AG08396 (cell line): ENCODE measurements at regions not wholly inside any gene's neighbourhood (a gene's known extent, or its start where the extent isn't known, plus 50 kb on each side); places are given as distances from the start of the nearest gene placed in this dataset.
"Not testable (repeated sequence)": the region's sequence is repeated elsewhere in the genome, so short reads cannot be mapped to it uniquely, and the experiment has no call there.

Experiments
- DNase-seq: peaks from one replicate; pipeline ENCODE4 v3.0.0; 2012; ENCODE audit warnings: low spot score, mixed read lengths

DNA sequence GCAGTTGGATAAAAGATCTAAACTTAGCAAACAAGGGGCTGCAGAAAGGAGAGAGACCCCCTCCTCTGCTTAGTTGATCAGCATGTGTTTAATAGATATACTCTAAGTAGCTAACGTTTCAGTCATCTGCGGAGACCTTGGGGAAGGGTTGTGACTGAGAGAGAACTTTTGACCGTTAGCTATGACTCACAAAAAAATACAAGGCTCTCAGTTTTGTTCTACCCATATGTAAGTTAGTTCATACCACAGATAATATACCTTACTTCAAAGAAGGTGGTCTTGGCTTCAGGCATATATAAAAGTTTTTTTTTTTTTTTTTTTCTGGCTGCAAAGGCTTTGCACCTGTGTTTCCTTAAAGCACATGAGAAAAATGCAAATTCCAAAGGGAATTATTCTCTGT is 258.9 kb downstream of the GJA1 start:
- no peak for DNase-seq

GRCh38 chr6:121694801-121695251 is 259.4 kb downstream of the GJA1 start:
- no peak for DNase-seq

DNA sequence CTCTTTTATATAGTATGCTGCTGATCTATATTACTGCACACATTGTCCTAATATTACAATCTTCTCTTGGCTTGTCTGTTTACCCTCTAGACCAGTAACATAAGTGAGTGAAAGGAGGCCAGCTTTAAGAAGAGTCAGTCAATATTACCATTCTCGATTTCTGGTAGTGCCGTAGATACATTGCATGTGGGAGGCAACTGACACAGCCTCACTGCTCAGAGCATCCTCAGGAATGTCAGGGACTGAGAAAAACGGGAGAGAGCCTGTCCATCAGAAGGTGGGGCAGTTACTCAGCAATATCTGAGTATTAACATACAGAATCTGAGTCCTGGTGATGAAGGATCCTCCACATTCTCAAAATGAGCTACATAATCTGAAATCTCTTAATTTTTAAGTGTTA is 259.9 kb downstream of the GJA1 start:
- DNase-seq, result no peak

DNA sequence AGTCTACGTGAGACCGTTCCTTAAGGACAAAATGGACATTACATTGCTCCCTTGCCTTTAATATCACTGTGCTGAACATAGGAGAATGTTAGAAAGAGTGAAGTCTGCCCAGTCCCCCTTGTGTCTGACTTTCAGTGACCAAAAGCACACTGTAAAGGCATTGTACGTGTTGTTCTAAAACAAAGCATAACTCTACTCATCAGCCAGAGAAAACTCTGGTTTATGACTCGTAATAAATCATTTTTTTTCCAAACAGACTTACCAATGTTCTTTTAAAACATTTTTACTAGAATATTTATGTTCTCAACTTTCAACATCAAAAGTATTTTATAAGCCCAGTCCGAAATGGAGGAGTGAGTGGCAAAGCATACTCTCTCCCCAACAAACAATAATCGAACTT is 262.5 kb downstream of the GJA1 start:
- DNase-seq, result no peak

- DNase-seq, result no peak
Observed at GRCh38 chr6:121698617-121699016, 263.2 kb downstream of the GJA1 start.

DNA sequence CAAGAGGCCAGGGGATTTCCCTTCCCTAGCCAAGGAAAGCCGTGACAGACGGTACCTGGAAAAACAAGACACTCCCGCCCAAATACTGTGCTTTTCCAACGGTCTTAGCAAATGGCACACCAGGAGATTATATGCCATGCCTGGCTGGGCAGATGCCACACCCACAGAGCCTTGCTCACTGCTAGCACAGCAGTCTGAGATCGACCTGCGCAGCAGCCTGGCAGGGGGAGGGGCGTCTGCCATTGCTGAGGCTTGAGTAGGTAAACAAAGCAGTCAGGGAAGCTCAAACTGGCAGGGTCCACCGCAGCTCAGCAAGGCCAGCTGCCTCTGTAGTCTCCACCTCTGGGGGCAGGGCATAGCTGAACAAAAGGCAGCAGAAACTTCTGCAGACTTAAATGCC is 267.7 kb downstream of the GJA1 start:
- DNase-seq, result not testable (repeated sequence)

DNA sequence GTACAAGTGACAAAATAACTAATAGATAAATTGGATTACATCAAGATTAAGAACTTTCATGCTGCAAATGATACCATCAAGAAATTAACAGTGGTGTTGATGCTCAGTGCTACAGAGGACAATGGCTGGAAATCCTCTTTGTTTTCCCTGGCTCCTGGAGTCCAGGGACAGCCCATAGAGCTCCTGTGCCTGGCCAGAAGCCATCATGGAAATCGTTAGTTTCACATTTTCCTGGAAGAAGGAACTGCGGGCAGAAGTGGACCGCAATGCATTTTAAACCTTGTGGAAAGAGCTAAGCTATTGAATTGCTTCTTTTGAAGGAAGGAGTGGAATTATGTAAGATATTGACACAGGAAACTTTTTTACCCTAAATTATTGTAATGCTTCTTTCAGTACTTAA is 276.0 kb downstream of the GJA1 start:
- no peak for DNase-seq

DNA sequence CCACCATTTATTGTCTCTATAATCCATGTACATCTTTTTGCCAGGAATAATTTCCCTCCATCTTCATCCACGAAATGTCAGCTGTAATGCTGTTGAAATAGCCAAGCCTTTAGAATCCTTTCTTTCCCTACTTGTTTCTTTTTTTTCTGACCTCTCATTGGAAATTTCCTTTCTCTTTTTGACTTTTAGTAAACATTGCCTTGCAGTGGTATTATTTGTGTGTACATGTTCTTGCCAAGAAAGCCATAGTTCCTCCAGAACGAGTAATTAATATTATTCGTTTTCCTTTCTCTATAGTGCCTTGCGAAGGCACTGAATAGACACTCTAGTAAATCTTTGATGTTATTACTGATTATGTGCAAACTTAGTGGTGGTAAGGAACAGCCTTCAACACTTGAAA is 282.2 kb downstream of the GJA1 start:
- DNase-seq, result no peak

GRCh38 chr6:121720867-121721266 is 285.4 kb downstream of the GJA1 start:
- not testable (repeated sequence) for DNase-seq

DNA sequence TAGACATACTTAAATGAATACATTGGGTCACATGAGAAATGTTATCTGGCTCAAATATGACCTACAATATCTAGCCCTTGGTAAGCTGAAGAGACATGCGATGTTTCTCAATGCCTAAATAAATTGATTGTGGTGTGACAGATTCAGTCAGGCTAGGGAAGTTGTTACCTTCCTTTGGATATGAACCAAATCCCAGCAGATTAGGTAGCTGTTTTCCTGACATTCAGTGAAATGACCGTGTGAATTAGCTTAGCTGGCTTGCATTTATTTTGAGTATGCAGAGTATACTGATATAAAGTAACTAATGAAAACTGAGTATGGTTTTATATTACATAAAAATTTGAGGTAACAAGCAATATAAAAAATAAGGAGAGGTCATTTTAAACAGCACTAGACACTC is 288.2 kb downstream of the GJA1 start:
- no peak for DNase-seq

GRCh38 chr6:121724576-121724975 is 289.1 kb downstream of the GJA1 start:
- DNase-seq, result no peak

GRCh38 chr6:121726596-121726995 is 291.1 kb downstream of the GJA1 start:
- DNase-seq, result no peak

- DNase-seq, result no peak
Observed at GRCh38 chr6:121730616-121731015, 295.2 kb downstream of the GJA1 start.

GRCh38 chr6:121731381-121731780 is 295.9 kb downstream of the GJA1 start:
- DNase-seq, result no peak

GRCh38 chr6:121732641-121733040 is 297.2 kb downstream of the GJA1 start:
- DNase-seq, result no peak

DNA sequence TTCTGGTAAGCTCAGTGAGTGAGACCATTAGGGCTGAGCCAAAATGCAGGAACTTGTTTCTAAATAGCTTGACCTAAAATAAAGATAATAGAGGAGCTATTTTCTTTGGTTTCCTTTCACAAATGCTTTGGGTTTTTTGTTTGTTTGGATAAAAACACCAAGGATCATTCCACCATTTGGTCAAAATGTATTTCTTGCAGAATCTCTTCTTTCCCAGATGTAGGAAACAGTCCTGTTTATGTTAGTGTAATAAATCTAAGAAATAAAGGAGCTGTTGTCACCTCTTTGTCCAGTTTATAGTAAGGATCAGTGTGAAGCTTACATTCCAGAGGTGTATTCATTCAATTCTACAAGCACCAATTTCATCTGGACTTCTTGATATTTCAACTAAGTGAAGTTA is 297.8 kb downstream of the GJA1 start:
- no peak for DNase-seq

DNA sequence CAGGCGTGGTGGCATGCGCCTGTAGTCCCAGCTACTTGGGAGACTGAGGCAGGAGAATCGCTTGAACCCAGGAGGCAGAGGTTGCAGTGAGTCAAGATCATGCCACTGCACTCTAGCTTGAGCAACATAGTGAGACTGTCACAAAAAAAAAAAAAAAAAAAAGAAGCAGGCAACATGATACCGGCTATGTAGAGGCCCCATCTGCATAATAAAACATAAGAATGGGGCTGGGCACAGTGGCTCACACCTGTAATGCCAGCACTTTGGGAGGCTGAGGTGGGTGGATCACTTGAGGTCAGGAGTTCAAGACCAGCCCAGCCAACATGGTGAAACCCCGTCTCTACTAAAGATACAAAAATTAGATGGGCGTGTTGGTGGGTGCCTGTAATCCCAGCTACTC is 304.7 kb downstream of the GJA1 start:
- DNase-seq, result not testable (repeated sequence)

DNA sequence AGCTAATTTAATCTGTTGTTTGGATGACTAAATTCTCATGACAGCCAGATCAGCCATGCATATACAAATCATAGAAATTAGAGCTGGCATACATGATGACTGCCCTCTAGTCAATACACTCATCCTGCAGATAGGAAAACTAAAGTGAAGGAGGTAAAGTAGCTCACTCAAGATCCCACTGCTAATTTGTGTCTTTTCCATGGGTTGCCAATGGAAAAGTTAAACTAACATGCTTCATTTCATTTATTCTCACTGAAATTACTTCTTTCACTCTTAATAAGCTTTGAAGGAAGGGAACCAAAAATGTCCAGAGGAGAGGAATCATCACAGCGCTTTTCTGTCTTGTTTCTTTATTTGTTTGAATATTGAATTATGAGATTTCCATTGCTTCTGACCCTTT is 308.2 kb downstream of the GJA1 start:
- no peak for DNase-seq

DNA sequence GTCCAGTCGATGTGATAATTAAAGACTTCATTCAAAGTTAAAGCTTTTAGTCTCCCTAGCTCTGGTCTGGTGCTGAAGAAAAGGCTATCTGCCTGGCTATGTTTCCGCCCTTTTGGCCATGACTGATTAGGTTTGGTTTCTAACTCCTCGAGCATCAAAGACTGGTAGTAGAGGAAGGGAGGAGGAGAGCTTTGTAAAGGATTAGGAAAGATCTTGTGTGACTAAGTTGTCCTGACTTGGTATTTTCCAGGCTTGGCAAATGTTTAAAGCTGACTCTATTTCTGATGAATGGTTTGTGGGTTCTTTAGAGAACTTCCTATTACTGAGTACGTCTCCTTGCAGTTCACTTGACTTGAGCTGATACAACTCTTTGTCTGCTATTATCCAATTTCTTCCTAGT is 312.9 kb downstream of the GJA1 start:
- DNase-seq, result no peak

GRCh38 chr6:121748850-121749249 is 313.4 kb downstream of the GJA1 start:
- DNase-seq, result no peak

- DNase-seq, result no peak
Observed at GRCh38 chr6:121755485-121755884, 320.0 kb downstream of the GJA1 start.

DNA sequence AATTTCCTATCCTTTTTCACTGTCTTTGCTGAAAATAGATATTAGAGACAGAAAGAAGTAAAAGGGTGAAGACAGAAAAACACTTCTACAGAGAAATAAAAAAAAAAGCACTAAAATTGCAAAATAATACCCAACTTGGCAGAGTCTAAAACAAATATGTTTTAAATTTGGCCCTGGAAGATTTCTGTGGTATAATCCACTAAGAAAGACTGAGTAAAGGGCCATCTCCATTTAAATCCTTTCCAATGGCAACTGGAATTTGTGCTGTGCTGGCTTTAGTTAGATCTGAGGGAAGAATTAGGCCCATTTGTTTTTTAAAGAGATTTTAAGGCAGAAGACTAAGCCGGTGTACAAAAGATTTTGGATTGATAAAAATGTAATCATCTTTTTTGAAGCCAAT is 321.2 kb downstream of the GJA1 start:
- DNase-seq, result no peak

GRCh38 chr6:121759370-121759769 is 323.9 kb downstream of the GJA1 start:
- no peak for DNase-seq

DNA sequence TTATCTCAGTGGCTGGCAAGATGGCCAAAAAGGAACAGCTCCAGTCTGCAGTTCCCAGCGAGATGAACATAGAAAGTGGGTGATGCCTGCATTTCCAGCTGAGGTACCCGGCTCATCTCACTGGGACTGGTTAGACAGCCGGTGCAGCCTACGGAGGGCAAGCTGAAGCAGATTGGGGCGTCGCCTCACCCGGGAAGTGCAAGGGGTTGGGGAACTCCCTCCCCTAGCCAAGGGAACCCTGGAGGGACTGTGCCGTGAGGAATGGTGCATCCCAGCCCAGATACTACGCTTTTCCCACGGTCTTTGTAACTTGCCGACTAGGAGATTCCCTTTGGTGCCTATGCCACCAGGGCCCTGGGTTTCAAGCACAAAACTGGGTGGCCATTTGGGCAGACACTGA is 324.7 kb downstream of the GJA1 start:
- DNase-seq, result no peak

GRCh38 chr6:121760745-121761144 is 325.3 kb downstream of the GJA1 start:
- DNase-seq, result no peak
